ENCODE measurements at regions not wholly inside any gene's neighbourhood (a gene's known extent, or its start where the extent isn't known, plus 50 kb on each side); places are given as distances from the start of the nearest gene placed in this dataset.

DNA sequence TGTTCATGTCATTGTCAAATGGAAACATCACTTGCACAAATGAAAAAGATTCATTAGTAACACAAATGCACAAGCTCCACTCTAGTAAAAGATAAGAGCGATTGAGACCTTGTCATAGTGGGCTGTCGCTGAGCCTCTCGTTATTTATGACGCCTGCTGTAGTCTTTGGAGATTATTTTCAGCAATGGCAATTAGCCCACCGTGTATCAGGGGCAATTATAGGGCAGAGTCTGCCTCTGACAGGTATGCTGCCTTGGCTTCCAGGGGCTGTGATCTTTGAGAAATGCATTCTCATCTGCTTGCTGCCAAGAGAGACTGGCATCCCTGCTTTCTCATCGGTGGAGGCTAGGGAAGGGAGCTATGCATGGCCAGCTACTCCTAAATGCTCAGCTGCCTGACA lies 426.8 kb upstream of the CLINT1 start:
- TF ChIP-seq, protein P1, sequence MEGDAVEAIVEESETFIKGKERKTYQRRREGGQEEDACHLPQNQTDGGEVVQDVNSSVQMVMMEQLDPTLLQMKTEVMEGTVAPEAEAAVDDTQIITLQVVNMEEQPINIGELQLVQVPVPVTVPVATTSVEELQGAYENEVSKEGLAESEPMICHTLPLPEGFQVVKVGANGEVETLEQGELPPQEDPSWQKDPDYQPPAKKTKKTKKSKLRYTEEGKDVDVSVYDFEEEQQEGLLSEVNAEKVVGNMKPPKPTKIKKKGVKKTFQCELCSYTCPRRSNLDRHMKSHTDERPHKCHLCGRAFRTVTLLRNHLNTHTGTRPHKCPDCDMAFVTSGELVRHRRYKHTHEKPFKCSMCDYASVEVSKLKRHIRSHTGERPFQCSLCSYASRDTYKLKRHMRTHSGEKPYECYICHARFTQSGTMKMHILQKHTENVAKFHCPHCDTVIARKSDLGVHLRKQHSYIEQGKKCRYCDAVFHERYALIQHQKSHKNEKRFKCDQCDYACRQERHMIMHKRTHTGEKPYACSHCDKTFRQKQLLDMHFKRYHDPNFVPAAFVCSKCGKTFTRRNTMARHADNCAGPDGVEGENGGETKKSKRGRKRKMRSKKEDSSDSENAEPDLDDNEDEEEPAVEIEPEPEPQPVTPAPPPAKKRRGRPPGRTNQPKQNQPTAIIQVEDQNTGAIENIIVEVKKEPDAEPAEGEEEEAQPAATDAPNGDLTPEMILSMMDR (IDR thresholded peaks at IDR 0.05) = no peak
- no peak for TF ChIP-seq POLR2A (IDR thresholded peaks at IDR 0.05)

Data from Peyer's patch (tissue), 4 donors.